ENCODE measurements at regions not wholly inside any gene's neighbourhood (a gene's known extent, or its start where the extent isn't known, plus 50 kb on each side); places are given as distances from the start of the nearest gene placed in this dataset.
"Not testable (repeated sequence)": the region's sequence is repeated elsewhere in the genome, so short reads cannot be mapped to it uniquely, and the experiment has no call there.

DNA sequence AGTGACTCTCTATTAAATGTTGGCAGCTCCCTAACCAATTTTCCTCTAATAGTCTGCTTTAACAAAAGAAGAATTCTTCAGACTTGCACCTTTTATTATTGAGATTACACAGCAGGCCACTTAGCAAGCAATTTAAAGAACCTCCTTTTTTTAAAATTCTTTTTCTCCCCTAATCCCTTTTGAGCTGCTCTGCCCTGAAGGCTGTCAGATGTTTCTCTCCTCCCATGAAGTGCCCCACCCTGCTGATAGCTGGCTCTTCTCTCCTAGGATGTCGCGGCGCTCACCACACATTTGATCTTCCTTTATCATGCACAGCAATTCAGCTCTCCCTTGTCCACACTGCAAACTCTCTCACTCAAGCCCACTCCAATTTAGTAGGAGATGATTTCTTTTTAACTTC is 1471.1 kb upstream of the ACO1 start:
- Mint-ChIP-seq H3K9me3 (peaks cover 0 to 14% (median 0%) of the 10 kb centered on the region in 9 donors), H3K27me3 (no peaks in the 10 kb centered on the region), H3K4me1 (no peaks in the 10 kb centered on the region), H3K4me3 (no peak overlapping the region), H3K27ac (no peak overlapping the region), H3K36me3 (no peaks in the 10 kb centered on the region)
- ATAC-seq: no peak
- DNase-seq: no peak
- POLR2A ChIA-PET: no interaction called here

DNA sequence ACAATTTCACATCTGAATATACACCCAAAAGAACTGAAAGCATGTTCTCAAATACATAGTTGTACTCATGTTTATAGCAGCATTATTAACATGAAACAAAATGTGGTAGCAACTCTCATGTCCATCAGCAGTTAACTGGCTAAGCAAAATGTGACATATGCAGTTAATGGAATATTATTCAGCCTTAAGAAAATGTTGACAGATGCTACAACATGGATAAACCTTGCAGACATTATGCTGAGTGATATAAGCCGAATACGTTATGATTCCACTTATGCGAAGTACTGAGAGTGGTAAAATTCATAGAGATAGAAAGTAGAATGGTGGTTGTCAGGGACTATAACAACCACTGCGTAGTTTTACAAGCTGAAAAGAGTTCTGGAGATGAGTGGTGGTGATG is 1469.0 kb upstream of the ACO1 start:
- no peak overlapping the region for H3K4me3 Mint-ChIP-seq
- H3K27ac Mint-ChIP-seq: no peak overlapping the region
- peaks cover 0 to 2% (median 0%) of the 10 kb centered on the region in 9 donors for H3K9me3 Mint-ChIP-seq
- no peaks in the 10 kb centered on the region for H3K27me3 Mint-ChIP-seq
- no peaks in the 10 kb centered on the region for H3K4me1 Mint-ChIP-seq
- DNase-seq (no peak), ATAC-seq (no peak)
- H3K36me3 Mint-ChIP-seq: no peaks in the 10 kb centered on the region
- POLR2A ChIA-PET: no interaction called here

GRCh38 chr9:30925126-30925525 is 1459.3 kb upstream of the ACO1 start:
- DNase-seq: no peak
- peak overlapping the region in 1 of 10 donors; percentile 6 for H3K27ac Mint-ChIP-seq
- peak in 1 of 2 donors; percentile 18 for ATAC-seq
- POLR2A ChIA-PET: no interaction called here
- H3K4me3 Mint-ChIP-seq: no peak overlapping the region
- H3K36me3 Mint-ChIP-seq: no peaks in the 10 kb centered on the region
- H3K9me3 Mint-ChIP-seq: no peaks in the 10 kb centered on the region
- H3K27me3 Mint-ChIP-seq: peaks cover 0 to 2% (median 0%) of the 10 kb centered on the region in 5 donors
- no peaks in the 10 kb centered on the region for H3K4me1 Mint-ChIP-seq

DNA sequence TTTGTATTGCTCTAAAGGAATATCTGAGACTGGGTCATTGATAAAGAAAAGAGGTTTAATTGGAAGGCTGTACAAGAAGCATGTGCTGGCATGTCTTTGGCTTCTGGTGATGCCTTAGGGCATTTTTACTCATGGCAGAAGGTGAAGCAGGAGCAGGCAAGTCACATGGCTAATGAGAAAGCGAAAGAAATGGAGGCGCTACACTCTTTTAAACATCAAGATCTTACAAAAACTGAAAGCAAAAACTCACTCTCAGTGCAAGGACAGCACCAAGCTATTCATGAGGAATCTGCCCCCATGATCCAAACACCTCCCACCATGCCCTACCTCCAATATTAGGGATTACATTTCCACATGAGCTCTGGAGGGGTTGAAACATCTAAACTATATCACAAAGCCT is 1458.8 kb upstream of the ACO1 start:
- ATAC-seq (peak in 1 of 2 donors; percentile 20), DNase-seq (no peak)
- no peaks in the 10 kb centered on the region for H3K9me3 Mint-ChIP-seq
- POLR2A ChIA-PET: no interaction called here
- no peaks in the 10 kb centered on the region for H3K4me1 Mint-ChIP-seq
- H3K27me3 Mint-ChIP-seq: peaks cover 0 to 2% (median 0%) of the 10 kb centered on the region in 5 donors
- H3K4me3 Mint-ChIP-seq: no peak overlapping the region
- no peak overlapping the region for H3K27ac Mint-ChIP-seq
- no peaks in the 10 kb centered on the region for H3K36me3 Mint-ChIP-seq

GRCh38 chr9:30928045-30928444 is 1456.4 kb upstream of the ACO1 start:
- Mint-ChIP-seq H3K36me3 (no peaks in the 10 kb centered on the region), H3K9me3 (no peaks in the 10 kb centered on the region), H3K27me3 (peaks cover 0 to 2% (median 0%) of the 10 kb centered on the region in 5 donors), H3K27ac (no peak overlapping the region), H3K4me1 (no peaks in the 10 kb centered on the region), H3K4me3 (no peak overlapping the region)
- POLR2A ChIA-PET: no interaction called here
- no peak for ATAC-seq
- DNase-seq: no peak

DNA sequence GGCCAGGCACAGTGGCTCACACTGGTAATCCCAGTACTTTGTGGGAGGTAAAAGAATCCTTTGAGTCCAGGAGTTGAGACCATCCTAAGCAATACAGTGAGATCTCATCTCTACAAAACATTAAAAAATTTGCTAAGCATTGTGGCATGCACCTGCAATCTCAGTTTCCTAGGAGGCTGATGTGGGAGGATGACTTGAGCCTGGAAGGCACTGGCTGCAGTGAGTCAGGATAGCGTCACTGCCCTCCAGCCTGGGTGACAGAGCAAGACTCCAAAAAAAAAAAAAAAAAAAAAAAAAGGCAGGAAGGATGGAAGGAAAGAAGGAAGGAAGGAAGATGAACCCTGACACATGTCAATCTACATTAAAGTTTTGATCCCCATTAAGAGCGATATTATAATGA is 1452.2 kb upstream of the ACO1 start:
- Mint-ChIP-seq H3K4me1 (no peaks in the 10 kb centered on the region), H3K27ac (no peak overlapping the region), H3K4me3 (no peak overlapping the region), H3K27me3 (no peaks in the 10 kb centered on the region), H3K36me3 (no peaks in the 10 kb centered on the region), H3K9me3 (no peaks in the 10 kb centered on the region)
- POLR2A ChIA-PET: no interaction called here
- ATAC-seq (no peak), DNase-seq (no peak)

GRCh38 chr9:30935730-30936129 is 1448.7 kb upstream of the ACO1 start:
- no peaks in the 10 kb centered on the region for H3K9me3 Mint-ChIP-seq
- H3K27ac Mint-ChIP-seq: no peak overlapping the region
- ATAC-seq: no peak
- H3K36me3 Mint-ChIP-seq: no peaks in the 10 kb centered on the region
- DNase-seq: no peak
- H3K27me3 Mint-ChIP-seq: no peaks in the 10 kb centered on the region
- POLR2A ChIA-PET: no interaction called here
- no peak overlapping the region for H3K4me3 Mint-ChIP-seq
- H3K4me1 Mint-ChIP-seq: no peaks in the 10 kb centered on the region

- H3K27me3 Mint-ChIP-seq: no peaks in the 10 kb centered on the region
- H3K27ac Mint-ChIP-seq: no peak overlapping the region
- no peak for ATAC-seq
- H3K36me3 Mint-ChIP-seq: no peaks in the 10 kb centered on the region
- POLR2A ChIA-PET: no interaction called here
- no peak overlapping the region for H3K4me3 Mint-ChIP-seq
- DNase-seq: no peak
- no peaks in the 10 kb centered on the region for H3K9me3 Mint-ChIP-seq
- no peaks in the 10 kb centered on the region for H3K4me1 Mint-ChIP-seq
Measured at GRCh38 chr9:30937106-30937505, 1447.3 kb upstream of the ACO1 start.

DNA sequence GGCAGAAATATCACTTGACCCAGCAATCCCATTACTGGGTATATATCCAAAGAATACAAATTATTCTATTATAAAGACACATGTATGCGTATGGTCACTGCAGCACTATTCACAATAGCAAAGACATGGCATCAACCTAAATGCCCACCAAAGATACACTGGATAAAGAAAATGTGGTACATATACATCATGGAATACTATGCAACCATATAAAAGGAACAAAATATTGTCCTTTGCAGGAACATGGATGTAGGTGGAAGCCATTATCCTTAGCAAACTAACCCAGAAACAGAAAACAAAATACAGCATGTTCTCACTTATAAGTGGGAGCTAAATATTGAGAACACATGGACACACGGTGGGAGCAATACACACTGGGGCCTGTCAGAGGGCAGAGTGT is 1441.6 kb upstream of the ACO1 start:
- DNase-seq, POLR2A ChIA-PET, H3K4me1 Mint-ChIP-seq, H3K27me3 Mint-ChIP-seq, ATAC-seq, H3K27ac Mint-ChIP-seq, H3K4me3 Mint-ChIP-seq, H3K36me3 Mint-ChIP-seq: not testable (repeated sequence)
- peaks cover 2 to 14% (median 7%) of the 10 kb centered on the region in 9 donors for H3K9me3 Mint-ChIP-seq

DNA sequence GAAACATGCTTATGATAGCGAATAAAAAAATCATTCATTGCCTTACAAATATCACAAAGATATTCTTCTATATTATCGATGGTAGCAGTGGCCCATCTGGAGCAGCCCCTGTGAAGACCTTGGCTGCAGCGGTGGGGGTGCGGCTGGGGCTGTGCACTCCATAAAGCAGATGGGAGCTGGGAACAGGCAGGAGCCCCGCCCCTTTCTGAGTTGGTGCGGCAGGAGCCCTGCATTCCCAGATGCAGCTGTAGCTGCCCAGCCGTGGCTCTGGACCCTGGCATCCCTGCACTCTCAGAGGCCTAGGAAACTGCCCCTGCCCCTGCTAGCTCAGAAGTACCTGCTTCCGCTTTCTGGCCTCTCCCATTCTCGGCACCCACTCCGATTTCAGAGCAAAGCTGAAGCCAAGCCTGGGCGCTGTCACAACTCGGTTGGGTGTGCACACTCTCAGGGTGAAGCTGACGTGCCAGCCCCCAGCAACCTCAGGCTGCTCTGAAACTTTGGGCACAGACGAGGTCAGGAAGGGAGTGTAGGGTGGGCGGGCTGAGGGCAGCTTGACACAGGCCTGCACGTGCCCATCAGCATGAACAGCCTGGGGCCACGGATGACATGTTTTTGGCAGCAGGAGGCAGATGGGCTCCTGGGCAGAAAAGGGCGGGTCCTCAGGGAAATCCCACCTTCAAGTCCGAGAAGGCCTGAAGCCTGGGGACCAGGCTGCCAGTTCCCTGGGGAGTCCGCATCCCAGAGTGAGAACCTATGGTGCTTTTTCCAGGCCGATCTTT is 1440.8 kb upstream of the ACO1 start:
- no peaks in the 10 kb centered on the region for H3K4me1 Mint-ChIP-seq
- POLR2A ChIA-PET: no interaction called here

DNA sequence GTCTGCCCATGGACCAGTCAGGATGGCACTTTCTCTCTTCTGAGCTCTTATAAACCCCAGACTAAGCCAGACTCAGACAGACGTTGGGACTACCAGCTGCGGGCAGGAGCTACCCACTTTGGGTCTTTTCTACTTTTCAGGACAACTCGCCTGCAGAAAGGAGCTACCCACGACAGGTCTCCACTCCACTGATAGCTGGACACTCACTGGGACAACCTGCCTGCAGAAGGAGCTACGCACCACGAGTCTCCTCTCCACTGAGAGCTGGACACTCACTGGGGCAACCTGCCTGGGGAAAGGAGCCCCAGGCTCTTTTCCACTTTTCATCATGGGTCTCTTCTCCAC is 1440.2 kb upstream of the ACO1 start:
- peaks cover 2 to 27% (median 12%) of the 10 kb centered on the region in 9 donors for H3K9me3 Mint-ChIP-seq
- no peaks in the 10 kb centered on the region for H3K4me1 Mint-ChIP-seq
- H3K27ac Mint-ChIP-seq: no peak overlapping the region
- no peak for DNase-seq
- H3K36me3 Mint-ChIP-seq: peaks cover 0 to 5% (median 0%) of the 10 kb centered on the region in 3 donors
- H3K27me3 Mint-ChIP-seq: no peaks in the 10 kb centered on the region
- POLR2A ChIA-PET: no interaction called here
- ATAC-seq: no peak
- H3K4me3 Mint-ChIP-seq: no peak overlapping the region

More for the DNA sequence above, 1440.8 kb upstream of the ACO1 start:
- H3K36me3 Mint-ChIP-seq: peaks cover 0 to 5% (median 0%) of the 10 kb centered on the region in 3 donors
- no peak overlapping the region for H3K27ac Mint-ChIP-seq
- H3K9me3 Mint-ChIP-seq: peaks cover 2 to 21% (median 11%) of the 10 kb centered on the region in 9 donors
- H3K27me3 Mint-ChIP-seq: no peaks in the 10 kb centered on the region
- ATAC-seq: no peak
- DNase-seq: no peak
- no peak overlapping the region for H3K4me3 Mint-ChIP-seq

DNA sequence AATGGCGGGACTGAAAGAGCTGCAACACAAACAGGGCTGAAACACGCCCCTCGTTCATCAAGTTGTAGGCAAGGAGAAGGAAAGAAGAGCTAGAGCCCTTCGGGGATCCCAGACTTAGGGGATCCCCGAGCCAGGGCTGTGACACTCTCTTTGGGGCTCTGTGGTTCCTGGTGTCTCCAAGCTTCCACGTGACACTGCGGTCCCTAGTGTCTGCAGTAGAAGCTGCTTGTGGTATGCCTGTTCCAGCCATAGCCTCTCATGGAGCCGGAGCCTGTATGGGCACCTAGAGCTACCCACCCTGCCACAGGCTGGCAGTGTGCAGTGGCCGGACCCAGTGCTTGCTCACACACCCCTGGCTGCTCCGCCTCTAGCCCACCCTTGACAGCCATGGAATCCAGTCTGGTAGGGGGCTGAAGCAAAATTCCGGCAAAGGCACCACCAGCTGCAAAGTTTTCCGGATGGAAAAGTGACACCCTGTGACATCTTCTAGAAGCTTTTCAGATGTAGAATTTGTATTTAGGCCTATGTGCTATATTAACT is 1439.6 kb upstream of the ACO1 start:
- H3K4me3 Mint-ChIP-seq: no peak overlapping the region
- peak overlapping the region in 1 of 10 donors; percentile 29 for H3K27ac Mint-ChIP-seq
- peaks cover 0 to 5% (median 0%) of the 10 kb centered on the region in 3 donors for H3K36me3 Mint-ChIP-seq
- peaks cover 2 to 33% (median 12%) of the 10 kb centered on the region in 9 donors for H3K9me3 Mint-ChIP-seq
- no peaks in the 10 kb centered on the region for H3K27me3 Mint-ChIP-seq
- DNase-seq (no peak), ATAC-seq (no peak)
- POLR2A ChIA-PET: no interaction called here
- no peaks in the 10 kb centered on the region for H3K4me1 Mint-ChIP-seq

GRCh38 chr9:30964332-30964731 is 1420.1 kb upstream of the ACO1 start:
- peaks cover 0 to 7% (median 0%) of the 10 kb centered on the region in 3 donors for H3K36me3 Mint-ChIP-seq
- no peaks in the 10 kb centered on the region for H3K4me1 Mint-ChIP-seq
- no peak overlapping the region for H3K4me3 Mint-ChIP-seq
- ATAC-seq (no peak), DNase-seq (no peak)
- POLR2A ChIA-PET: no interaction called here
- H3K27ac Mint-ChIP-seq: no peak overlapping the region
- peaks cover 0 to 10% (median 1%) of the 10 kb centered on the region in 9 donors for H3K9me3 Mint-ChIP-seq
- H3K27me3 Mint-ChIP-seq: peaks cover 0 to 5% (median 0%) of the 10 kb centered on the region in 5 donors

GRCh38 chr9:30967476-30967875 is 1417.0 kb upstream of the ACO1 start:
- Mint-ChIP-seq H3K27ac (no peak overlapping the region), H3K4me1 (no peaks in the 10 kb centered on the region), H3K9me3 (peaks cover 0 to 10% (median 1%) of the 10 kb centered on the region in 9 donors), H3K4me3 (no peak overlapping the region), H3K36me3 (peaks cover 0 to 7% (median 0%) of the 10 kb centered on the region in 3 donors), H3K27me3 (peaks cover 0 to 5% (median 0%) of the 10 kb centered on the region in 5 donors)
- ATAC-seq: no peak
- no peak for DNase-seq
- POLR2A ChIA-PET: no interaction called here

Data from naive thymus-derived CD8-positive, alpha-beta T cell (primary cell).